K562 (cell line): ENCODE measurements at regions not wholly inside any gene's neighbourhood (a gene's known extent, or its start where the extent isn't known, plus 50 kb on each side); places are given as distances from the start of the nearest gene placed in this dataset.

Source experiments
- ATF1 ChIP-seq, 2 experiments: fragments of 450-650 bp in 1 of 2; IDR thresholded peaks; 2 replicates each; pipeline ENCODE4 v1.6.1; 2016; ENCODE audit warnings: missing compliant biosample characterization in 1 of 2, missing genetic modification characterization in 1 of 2
- BHLHE40 ChIP-seq: IDR thresholded peaks from 2 replicates; pipeline ENCODE4 v1.6.1; 2011; ENCODE audit warnings: low read length, improper control_type of control experiment
- CTCF ChIP-seq, 3 experiments: IDR thresholded peaks in 2 of 3; conservative IDR thresholded peaks in 1 of 3; 2 replicates each; pipeline ENCODE4 v1.5.1; 2011 to 2012; ENCODE audit warnings: low read length in 3 of 3, mild to moderate bottlenecking in 3 of 3, control low read depth in 2 of 3, improper control_type of control experiment in 1 of 3, inconsistent platforms in 1 of 3, low read depth in 1 of 3, mixed read lengths in 1 of 3, moderate library complexity in 1 of 3; ENCODE audit not compliant: insufficient read depth in 2 of 3
- HNRNPUL1 ChIP-seq: fragments of 200-400 bp; formaldehyde crosslinking; IDR thresholded peaks from 2 replicates; pipeline ENCODE4 v1.6.1; 2017; ENCODE audit warnings: low read length
- IRF2 ChIP-seq: sonication (generic); formaldehyde crosslinking; IDR thresholded peaks from 2 replicates; pipeline ENCODE4 v1.8.1; 2022; ENCODE audit warnings: mild to moderate bottlenecking, missing genetic modification reagents
- MXI1 ChIP-seq: IDR thresholded peaks from 2 replicates; pipeline ENCODE4 v1.6.1; 2011; ENCODE audit warnings: low read depth, mild to moderate bottlenecking, improper control_type of control experiment, low read length
- REST ChIP-seq, 2 experiments: fragments of 450-650 bp; formaldehyde crosslinking in 1 of 2; IDR thresholded peaks; 2 replicates each; pipeline versions ENCODE4 v1.4.0 to v1.6.1; 2014 to 2020; ENCODE audit warnings: mild to moderate bottlenecking in 2 of 2, borderline replicate concordance in 1 of 2, low read depth in 1 of 2
- ZNF134 ChIP-seq: fragments of 250-450 bp; sonication (Bioruptor Pico); conservative IDR thresholded peaks from 2 replicates; pipeline ENCODE4 v1.4.0; 2020
- TF ChIP-seq, protein P1 (sequence below): fragments of 450-650 bp; IDR thresholded peaks from 2 replicates; pipeline ENCODE4 v1.6.1; 2017; ENCODE audit warnings: antibody characterized with exemption, mild to moderate bottlenecking
- TF ChIP-seq, protein P2 (sequence below): conservative IDR thresholded peaks from 2 replicates; pipeline ENCODE4 v1.6.1; 2011; ENCODE audit warnings: low read depth, mild to moderate bottlenecking, low read length; ENCODE audit not compliant: control insufficient read depth
- TF ChIP-seq, protein P3 (sequence below): fragments of 250-450 bp; sonication (Bioruptor Pico); IDR thresholded peaks from 2 replicates; pipeline ENCODE4 v1.8.0; 2021; ENCODE audit warnings: borderline replicate concordance, mild to moderate bottlenecking, moderate library complexity; ENCODE audit not compliant: poor library complexity, severe bottlenecking
- TF ChIP-seq, protein P4 (sequence below), 2 experiments: fragments of 450-650 bp; IDR thresholded peaks; 2 replicates each; pipeline ENCODE4 v1.6.1; 2016

GRCh38 chr16:64153718-64154117 lies 968.1 kb downstream of the CDH11 start:
- no peak for TF ChIP-seq HNRNPUL1
- TF ChIP-seq, protein P1, sequence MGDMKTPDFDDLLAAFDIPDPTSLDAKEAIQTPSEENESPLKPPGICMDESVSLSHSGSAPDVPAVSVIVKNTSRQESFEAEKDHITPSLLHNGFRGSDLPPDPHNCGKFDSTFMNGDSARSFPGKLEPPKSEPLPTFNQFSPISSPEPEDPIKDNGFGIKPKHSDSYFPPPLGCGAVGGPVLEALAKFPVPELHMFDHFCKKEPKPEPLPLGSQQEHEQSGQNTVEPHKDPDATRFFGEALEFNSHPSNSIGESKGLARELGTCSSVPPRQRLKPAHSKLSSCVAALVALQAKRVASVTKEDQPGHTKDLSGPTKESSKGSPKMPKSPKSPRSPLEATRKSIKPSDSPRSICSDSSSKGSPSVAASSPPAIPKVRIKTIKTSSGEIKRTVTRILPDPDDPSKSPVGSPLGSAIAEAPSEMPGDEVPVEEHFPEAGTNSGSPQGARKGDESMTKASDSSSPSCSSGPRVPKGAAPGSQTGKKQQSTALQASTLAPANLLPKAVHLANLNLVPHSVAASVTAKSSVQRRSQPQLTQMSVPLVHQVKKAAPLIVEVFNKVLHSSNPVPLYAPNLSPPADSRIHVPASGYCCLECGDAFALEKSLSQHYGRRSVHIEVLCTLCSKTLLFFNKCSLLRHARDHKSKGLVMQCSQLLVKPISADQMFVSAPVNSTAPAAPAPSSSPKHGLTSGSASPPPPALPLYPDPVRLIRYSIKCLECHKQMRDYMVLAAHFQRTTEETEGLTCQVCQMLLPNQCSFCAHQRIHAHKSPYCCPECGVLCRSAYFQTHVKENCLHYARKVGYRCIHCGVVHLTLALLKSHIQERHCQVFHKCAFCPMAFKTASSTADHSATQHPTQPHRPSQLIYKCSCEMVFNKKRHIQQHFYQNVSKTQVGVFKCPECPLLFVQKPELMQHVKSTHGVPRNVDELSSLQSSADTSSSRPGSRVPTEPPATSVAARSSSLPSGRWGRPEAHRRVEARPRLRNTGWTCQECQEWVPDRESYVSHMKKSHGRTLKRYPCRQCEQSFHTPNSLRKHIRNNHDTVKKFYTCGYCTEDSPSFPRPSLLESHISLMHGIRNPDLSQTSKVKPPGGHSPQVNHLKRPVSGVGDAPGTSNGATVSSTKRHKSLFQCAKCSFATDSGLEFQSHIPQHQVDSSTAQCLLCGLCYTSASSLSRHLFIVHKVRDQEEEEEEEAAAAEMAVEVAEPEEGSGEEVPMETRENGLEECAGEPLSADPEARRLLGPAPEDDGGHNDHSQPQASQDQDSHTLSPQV: no peak
- TF ChIP-seq CTCF (IDR thresholded peaks at IDR 0.05 in 2 of 3, conservative IDR thresholded peaks at IDR 0.05 in 1 of 3; ENCODE audit: insufficient read depth in 2 of 3, low read depth in 1 of 3, low read length in 3 of 3): no peak
- TF ChIP-seq ZNF134 (CRISPR knock-in tag): no peak
- TF ChIP-seq, protein P2, sequence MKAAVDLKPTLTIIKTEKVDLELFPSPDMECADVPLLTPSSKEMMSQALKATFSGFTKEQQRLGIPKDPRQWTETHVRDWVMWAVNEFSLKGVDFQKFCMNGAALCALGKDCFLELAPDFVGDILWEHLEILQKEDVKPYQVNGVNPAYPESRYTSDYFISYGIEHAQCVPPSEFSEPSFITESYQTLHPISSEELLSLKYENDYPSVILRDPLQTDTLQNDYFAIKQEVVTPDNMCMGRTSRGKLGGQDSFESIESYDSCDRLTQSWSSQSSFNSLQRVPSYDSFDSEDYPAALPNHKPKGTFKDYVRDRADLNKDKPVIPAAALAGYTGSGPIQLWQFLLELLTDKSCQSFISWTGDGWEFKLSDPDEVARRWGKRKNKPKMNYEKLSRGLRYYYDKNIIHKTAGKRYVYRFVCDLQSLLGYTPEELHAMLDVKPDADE: no peak
- no peak for TF ChIP-seq BHLHE40
- no peak for TF ChIP-seq MXI1
- TF ChIP-seq IRF2: no peak
- TF ChIP-seq, protein P3, sequence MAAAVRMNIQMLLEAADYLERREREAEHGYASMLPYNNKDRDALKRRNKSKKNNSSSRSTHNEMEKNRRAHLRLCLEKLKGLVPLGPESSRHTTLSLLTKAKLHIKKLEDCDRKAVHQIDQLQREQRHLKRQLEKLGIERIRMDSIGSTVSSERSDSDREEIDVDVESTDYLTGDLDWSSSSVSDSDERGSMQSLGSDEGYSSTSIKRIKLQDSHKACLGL: no peak
- TF ChIP-seq, protein P4, sequence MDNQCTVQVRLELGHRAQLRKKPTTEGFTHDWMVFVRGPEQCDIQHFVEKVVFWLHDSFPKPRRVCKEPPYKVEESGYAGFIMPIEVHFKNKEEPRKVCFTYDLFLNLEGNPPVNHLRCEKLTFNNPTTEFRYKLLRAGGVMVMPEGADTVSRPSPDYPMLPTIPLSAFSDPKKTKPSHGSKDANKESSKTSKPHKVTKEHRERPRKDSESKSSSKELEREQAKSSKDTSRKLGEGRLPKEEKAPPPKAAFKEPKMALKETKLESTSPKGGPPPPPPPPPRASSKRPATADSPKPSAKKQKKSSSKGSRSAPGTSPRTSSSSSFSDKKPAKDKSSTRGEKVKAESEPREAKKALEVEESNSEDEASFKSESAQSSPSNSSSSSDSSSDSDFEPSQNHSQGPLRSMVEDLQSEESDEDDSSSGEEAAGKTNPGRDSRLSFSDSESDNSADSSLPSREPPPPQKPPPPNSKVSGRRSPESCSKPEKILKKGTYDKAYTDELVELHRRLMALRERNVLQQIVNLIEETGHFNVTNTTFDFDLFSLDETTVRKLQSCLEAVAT (IDR thresholded peaks at IDR 0.05): no peak
- TF ChIP-seq REST (IDR thresholded peaks at IDR 0.05; ENCODE audit: borderline replicate concordance): no peak
- TF ChIP-seq REST (CRISPR knock-in tag; IDR thresholded peaks at IDR 0.05; ENCODE audit: low read depth): no peak
- TF ChIP-seq ATF1 (CRISPR knock-in tag; IDR thresholded peaks at IDR 0.05): no peak
- no peak for TF ChIP-seq ATF1 (tag; IDR thresholded peaks at IDR 0.05)
